Activated CD4-positive, alpha-beta memory T cell treated with anti-CD3 and anti-CD28 coated beads for 36 hours (primary cell): ENCODE measurements at regions not wholly inside any gene's neighbourhood (a gene's known extent, or its start where the extent isn't known, plus 50 kb on each side); places are given as distances from the start of the nearest gene placed in this dataset.

Experiments used
- CTCF ChIA-PET: fragments of 350-600 bp; sonication (Branson Sonifier 250); formaldehyde crosslinking; loops from one replicate; lab custom pipeline; 2021; ENCODE audit warnings: antibody characterized with exemption, inconsistent platforms; lab: Charles Lee
- POLR2A ChIA-PET: fragments of 350-600 bp; sonication (Branson Sonifier 250); formaldehyde crosslinking; loops from one replicate; lab custom pipeline; 2021; ENCODE audit warnings: antibody characterized with exemption; lab: Charles Lee
- DNase-seq: peaks from one replicate; pipeline ENCODE4 v3.0.0-alpha.2; 2020
- H3K27ac Mint-ChIP-seq: one replicate; pipeline ENCODE4 v1.8.0; 2021; ENCODE audit warnings: mixed read lengths
- H3K27me3 Mint-ChIP-seq: one replicate; pipeline ENCODE4 v1.8.0; 2021; ENCODE audit warnings: mixed read lengths
- H3K36me3 Mint-ChIP-seq: one replicate; pipeline ENCODE4 v1.8.0; 2021; ENCODE audit warnings: mixed read lengths
- H3K4me1 Mint-ChIP-seq: one replicate; pipeline ENCODE4 v1.8.0; 2021; ENCODE audit warnings: low read depth, mixed read lengths
- H3K4me3 Mint-ChIP-seq: one replicate; pipeline ENCODE4 v1.8.0; 2021; ENCODE audit warnings: mild to moderate bottlenecking, mixed read lengths
- H3K9me3 Mint-ChIP-seq: one replicate; pipeline ENCODE4 v1.8.0; 2021; ENCODE audit warnings: mixed read lengths
- intact Hi-C: fragments of 100-400 bp; cut with micrococcal nuclease; formaldehyde crosslinking; loops from one replicate; pipeline ENCODE4 v1.15.1; 2023

DNA sequence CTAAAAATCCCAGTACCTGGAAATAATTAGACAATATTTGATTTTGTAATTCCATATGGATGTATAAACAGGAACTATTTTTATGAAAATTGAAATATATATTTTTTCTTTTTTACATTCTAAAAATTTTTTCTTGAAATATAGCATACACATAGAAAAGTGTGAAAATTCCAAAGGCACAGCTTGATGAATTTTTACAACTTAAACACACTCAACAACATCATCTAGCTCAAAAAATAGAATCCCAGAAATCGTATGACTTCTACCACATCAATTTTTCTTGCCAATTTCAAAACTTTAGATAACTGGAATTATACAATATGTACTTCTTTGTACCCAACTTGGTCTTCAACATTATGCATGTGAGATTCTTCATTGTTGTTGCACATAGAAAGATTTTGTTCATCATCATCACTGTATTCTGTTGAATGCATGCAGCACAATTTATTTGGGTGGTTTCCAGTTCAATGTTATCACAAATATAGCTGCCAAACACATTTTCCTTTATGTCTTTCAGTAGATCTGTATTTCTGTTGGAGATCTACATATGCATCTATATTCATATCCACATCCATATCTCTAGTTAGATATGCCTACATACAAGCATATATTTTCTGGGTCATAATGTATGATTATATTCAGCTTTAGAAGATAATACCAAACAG, 340.7 kb upstream of the SLIT2 start:
- H3K4me3 Mint-ChIP-seq: no peak overlapping the region
- no peak for DNase-seq
- intact Hi-C loops: no loop called here
- peaks cover 22% of the 10 kb centered on the region for H3K9me3 Mint-ChIP-seq
- CTCF ChIA-PET: no interaction called here
- no peaks in the 10 kb centered on the region for H3K4me1 Mint-ChIP-seq
- H3K36me3 Mint-ChIP-seq: no peaks in the 10 kb centered on the region
- H3K27ac Mint-ChIP-seq: no peak overlapping the region
- H3K27me3 Mint-ChIP-seq: no peaks in the 10 kb centered on the region
- POLR2A ChIA-PET: no interaction called here

DNA sequence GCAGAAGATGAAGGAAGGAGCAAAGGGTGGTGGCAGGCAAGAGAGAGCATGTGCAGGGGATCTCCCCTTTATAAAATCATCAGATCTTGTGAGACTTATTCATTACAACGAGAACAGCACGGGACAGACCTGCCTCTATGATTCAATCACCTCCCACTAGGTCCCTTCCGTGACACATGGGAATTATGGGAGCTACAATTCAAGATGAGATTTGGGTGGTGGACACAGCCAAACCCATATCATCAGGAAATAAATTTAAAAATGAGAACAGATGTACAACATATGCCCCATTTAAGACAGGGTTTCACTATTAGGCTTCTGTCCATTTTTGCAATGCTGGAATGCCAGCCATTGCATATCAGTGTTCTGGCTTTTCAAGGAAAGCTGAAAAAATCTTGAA, 346.7 kb upstream of the SLIT2 start:
- CTCF ChIA-PET: no interaction called here
- Mint-ChIP-seq H3K9me3 (peaks cover 17% of the 10 kb centered on the region), H3K27ac (no peak overlapping the region), H3K36me3 (no peaks in the 10 kb centered on the region), H3K27me3 (no peaks in the 10 kb centered on the region), H3K4me3 (no peak overlapping the region), H3K4me1 (no peaks in the 10 kb centered on the region)
- POLR2A ChIA-PET: no interaction called here
- DNase-seq: no peak
- intact Hi-C loops: no loop called here

DNA sequence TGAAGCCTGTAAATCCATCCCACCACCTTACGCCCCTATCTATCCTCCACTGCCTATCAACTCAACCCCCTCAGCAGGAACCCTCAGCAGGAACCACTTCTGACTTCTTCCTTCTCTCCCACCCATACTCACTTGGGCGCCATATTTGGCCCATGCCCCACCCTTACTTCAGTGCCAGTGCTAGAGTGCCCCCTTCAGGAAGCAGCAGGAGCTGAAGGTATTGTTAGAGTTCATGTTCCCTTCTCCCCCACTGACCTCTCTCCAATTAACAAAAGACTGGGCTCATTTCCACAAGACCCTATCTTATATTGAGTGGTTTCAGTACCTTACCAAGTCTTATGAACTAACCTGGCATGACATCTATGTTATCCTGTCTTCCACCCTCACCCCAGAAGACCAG, 363.1 kb upstream of the SLIT2 start:
- intact Hi-C loops: no loop called here
- ChIA-PET POLR2A (no interaction called here), CTCF (no interaction called here)
- DNase-seq: no peak
- Mint-ChIP-seq H3K4me1 (no peaks in the 10 kb centered on the region), H3K27me3 (no peaks in the 10 kb centered on the region), H3K27ac (no peak overlapping the region), H3K9me3 (peaks cover 17% of the 10 kb centered on the region), H3K36me3 (no peaks in the 10 kb centered on the region), H3K4me3 (no peak overlapping the region)

DNA sequence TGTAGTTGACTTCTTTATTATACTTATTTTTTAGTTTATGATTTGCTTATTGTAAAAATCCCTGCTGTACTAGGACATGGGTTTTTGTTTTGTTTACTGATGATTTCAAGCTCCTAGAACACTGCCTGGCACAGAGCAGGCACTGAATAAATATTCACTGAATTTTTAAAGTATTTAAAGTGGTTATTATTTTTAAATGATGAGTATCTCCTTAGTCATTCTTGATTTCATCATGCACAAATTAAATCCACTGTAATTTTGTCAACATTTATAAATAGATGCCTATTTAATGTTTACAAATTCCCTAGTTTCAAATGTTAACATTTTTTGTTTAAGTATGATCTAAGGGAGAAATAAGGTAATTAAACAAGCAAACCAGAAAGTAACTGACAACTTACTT, 367.9 kb upstream of the SLIT2 start:
- no peak overlapping the region for H3K27ac Mint-ChIP-seq
- H3K4me3 Mint-ChIP-seq: no peak overlapping the region
- no peaks in the 10 kb centered on the region for H3K27me3 Mint-ChIP-seq
- DNase-seq: no peak
- H3K4me1 Mint-ChIP-seq: no peaks in the 10 kb centered on the region
- intact Hi-C loops: no loop called here
- POLR2A ChIA-PET: no interaction called here
- no peaks in the 10 kb centered on the region for H3K36me3 Mint-ChIP-seq
- H3K9me3 Mint-ChIP-seq: peaks cover 13% of the 10 kb centered on the region
- CTCF ChIA-PET: no interaction called here

DNA sequence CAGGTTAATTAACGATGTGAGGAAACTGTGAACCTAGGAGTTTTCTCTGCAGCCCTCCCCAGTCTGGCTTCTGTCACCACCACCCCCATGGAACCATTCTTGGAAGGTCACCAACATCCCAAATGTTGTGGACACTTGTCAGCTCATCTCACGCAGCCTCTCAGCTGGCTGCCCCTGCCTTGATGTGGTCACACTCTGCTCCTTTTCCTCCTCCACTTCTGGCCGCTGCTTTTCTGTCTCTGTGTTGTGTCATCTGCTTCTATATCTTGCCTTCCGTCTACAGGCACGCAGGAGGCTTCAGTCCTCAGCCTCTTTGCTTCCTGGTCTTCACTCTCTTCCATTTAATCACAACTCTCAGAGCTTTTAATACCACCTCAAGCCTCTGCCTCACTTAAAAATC, 371.5 kb upstream of the SLIT2 start:
- POLR2A ChIA-PET: no interaction called here
- no peaks in the 10 kb centered on the region for H3K36me3 Mint-ChIP-seq
- no peak overlapping the region for H3K27ac Mint-ChIP-seq
- no peaks in the 10 kb centered on the region for H3K4me1 Mint-ChIP-seq
- peaks cover 7% of the 10 kb centered on the region for H3K9me3 Mint-ChIP-seq
- H3K27me3 Mint-ChIP-seq: no peaks in the 10 kb centered on the region
- DNase-seq: no peak
- intact Hi-C loops: no loop called here
- no peak overlapping the region for H3K4me3 Mint-ChIP-seq
- CTCF ChIA-PET: no interaction called here

DNA sequence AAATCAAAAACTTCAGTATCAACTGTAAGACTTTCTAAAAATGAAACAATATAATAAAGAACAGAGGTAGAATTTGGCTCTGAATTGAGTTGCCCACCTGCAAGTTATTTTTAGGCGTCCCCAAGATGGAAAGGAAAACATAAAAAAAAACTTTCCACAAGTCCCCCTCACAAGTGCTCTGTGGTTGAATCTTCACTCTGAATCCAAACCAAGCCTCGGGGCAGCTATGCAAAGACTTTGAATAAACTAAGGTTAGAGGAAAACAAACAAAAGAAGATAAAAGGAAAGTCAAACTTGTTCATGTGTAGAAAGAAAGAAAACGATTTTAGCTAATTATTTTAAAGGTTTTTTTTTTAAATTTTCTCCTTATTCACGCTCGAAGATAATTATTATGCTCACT, 372.4 kb upstream of the SLIT2 start:
- Mint-ChIP-seq H3K36me3 (no peaks in the 10 kb centered on the region), H3K4me3 (no peak overlapping the region), H3K4me1 (no peaks in the 10 kb centered on the region), H3K27ac (no peak overlapping the region), H3K9me3 (peaks cover 7% of the 10 kb centered on the region), H3K27me3 (no peaks in the 10 kb centered on the region)
- ChIA-PET POLR2A (interaction anchor here (0.7 kb wide), 1 partner anchor 831 kb away, joined by 4 read pairs; no protein-coding TSS in a partner anchor), CTCF (no interaction called here)
- no peak for DNase-seq
- intact Hi-C loops: no loop called here

DNA sequence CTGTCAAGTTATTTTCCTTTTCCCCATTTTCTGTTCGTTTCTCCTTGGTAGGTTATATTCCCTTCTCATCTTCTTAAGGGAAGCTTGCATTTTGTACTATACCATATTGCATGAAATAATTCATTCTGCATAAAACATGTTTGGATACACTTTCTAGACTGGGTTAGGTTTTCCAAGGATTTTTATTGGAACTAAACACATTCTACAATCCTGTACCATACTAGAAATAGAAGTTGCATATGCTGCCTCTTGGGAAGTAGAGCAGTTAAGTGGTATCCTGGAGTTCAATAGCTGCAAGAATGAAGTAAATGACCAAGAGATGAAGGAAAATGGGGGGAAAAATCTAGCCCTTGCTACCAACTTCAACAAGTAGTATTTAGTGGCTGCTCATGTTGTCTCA, 393.7 kb upstream of the SLIT2 start:
- no peak overlapping the region for H3K27ac Mint-ChIP-seq
- CTCF ChIA-PET: no interaction called here

DNA sequence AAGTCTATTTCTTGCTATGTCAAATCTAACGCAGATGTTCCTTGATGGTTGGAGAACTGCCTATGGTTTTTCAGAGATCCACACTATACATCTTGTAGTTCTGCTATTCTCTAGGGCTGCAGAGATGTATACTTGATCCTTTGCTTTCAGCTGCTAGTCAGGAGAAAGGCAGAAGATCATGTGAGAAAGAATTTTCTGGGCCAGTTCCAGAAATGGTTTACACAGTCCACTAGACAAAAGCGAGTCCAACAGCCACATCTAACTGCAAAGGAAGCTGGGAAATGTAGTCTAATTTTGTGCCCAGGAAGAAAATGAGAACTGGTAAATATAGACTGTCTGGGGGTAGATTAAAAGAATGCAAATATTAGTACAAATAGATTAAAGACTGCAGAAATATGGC, 394.3 kb upstream of the SLIT2 start:
- DNase-seq: no peak
- no peak overlapping the region for H3K27ac Mint-ChIP-seq
- POLR2A ChIA-PET: no interaction called here
- no peaks in the 10 kb centered on the region for H3K4me1 Mint-ChIP-seq
- intact Hi-C loops: no loop called here
- no peak overlapping the region for H3K4me3 Mint-ChIP-seq
- CTCF ChIA-PET: no interaction called here
- peaks cover 16% of the 10 kb centered on the region for H3K9me3 Mint-ChIP-seq
- H3K27me3 Mint-ChIP-seq: no peaks in the 10 kb centered on the region
- no peaks in the 10 kb centered on the region for H3K36me3 Mint-ChIP-seq

More for the DNA sequence above, 393.7 kb upstream of the SLIT2 start:
- DNase-seq: no peak
- H3K9me3 Mint-ChIP-seq: peaks cover 16% of the 10 kb centered on the region
- POLR2A ChIA-PET: no interaction called here
- no peaks in the 10 kb centered on the region for H3K27me3 Mint-ChIP-seq
- intact Hi-C loops: no loop called here
- no peaks in the 10 kb centered on the region for H3K36me3 Mint-ChIP-seq
- no peaks in the 10 kb centered on the region for H3K4me1 Mint-ChIP-seq
- H3K4me3 Mint-ChIP-seq: no peak overlapping the region

DNA sequence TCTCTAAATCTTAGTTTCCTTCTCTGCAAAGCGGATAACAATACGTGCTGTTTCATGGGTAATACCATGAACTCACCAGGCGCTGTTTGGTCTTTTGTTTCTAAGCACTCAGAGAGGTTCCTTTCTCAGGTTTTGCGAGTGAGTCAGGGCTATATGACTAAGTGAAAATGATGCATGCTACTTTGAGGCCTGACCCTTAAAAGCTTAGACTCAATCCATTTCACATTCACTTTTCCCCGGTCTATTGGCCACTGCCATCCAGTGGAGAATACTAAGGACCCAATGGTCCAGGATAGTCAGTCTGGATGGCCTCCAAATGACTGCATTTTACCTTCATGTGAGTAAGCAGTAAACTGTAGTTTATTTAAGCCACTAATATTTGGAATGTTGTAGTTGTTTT, 400.8 kb upstream of the SLIT2 start:
- H3K27ac Mint-ChIP-seq: no peak overlapping the region
- no peak overlapping the region for H3K4me3 Mint-ChIP-seq
- peaks cover 6% of the 10 kb centered on the region for H3K9me3 Mint-ChIP-seq
- no peak for DNase-seq
- no peaks in the 10 kb centered on the region for H3K4me1 Mint-ChIP-seq
- ChIA-PET POLR2A (no interaction called here), CTCF (no interaction called here)
- intact Hi-C loops: no loop called here
- H3K27me3 Mint-ChIP-seq: no peaks in the 10 kb centered on the region
- H3K36me3 Mint-ChIP-seq: no peaks in the 10 kb centered on the region

DNA sequence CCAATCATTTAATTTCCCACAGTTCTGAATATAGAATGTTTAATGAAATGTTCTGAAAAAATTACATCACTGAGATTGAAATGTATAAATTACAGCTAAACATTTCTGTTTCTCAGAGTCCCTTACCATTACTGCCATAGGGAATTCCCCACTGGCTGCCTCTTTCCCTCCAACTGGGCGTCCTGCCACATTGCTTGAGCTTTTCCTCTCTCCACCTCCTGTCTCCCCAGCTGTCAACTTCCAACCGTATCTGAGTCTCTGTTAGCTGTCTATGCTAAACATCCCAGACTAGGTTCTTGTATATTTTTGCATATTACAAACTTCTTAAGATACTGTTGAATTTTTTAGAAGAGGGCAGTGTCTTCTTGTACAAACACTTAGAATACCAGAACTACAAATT, 407.3 kb upstream of the SLIT2 start:
- ChIA-PET POLR2A (no interaction called here), CTCF (no interaction called here)
- intact Hi-C loops: no loop called here
- Mint-ChIP-seq H3K27ac (no peak overlapping the region), H3K9me3 (peaks cover 4% of the 10 kb centered on the region), H3K4me3 (no peak overlapping the region), H3K4me1 (no peaks in the 10 kb centered on the region), H3K36me3 (no peaks in the 10 kb centered on the region), H3K27me3 (no peaks in the 10 kb centered on the region)
- DNase-seq: no peak

DNA sequence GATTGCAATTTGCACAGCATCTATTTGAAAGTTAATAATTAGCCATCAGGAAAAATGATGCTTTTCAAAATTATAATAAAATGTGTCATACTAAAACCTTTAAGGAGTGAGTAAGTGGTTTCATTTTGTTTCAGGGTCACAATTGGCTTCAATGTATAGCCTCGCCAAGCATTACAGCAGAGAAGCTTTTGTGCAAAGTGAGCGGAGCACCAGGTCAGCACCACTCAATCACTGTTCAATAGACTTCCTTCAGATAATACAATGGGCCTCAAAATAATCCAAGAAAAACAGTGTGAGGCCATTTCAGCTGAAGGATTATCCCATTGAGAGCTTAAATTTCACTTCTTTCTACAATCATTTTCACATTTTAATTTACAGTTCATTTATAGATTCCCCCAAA, 409.2 kb upstream of the SLIT2 start:
- Mint-ChIP-seq H3K9me3 (peaks cover 5% of the 10 kb centered on the region), H3K36me3 (no peaks in the 10 kb centered on the region), H3K4me3 (no peak overlapping the region), H3K27ac (no peak overlapping the region), H3K4me1 (no peaks in the 10 kb centered on the region), H3K27me3 (no peaks in the 10 kb centered on the region)
- POLR2A ChIA-PET: no interaction called here
- intact Hi-C loops: no loop called here
- CTCF ChIA-PET: no interaction called here
- no peak for DNase-seq

DNA sequence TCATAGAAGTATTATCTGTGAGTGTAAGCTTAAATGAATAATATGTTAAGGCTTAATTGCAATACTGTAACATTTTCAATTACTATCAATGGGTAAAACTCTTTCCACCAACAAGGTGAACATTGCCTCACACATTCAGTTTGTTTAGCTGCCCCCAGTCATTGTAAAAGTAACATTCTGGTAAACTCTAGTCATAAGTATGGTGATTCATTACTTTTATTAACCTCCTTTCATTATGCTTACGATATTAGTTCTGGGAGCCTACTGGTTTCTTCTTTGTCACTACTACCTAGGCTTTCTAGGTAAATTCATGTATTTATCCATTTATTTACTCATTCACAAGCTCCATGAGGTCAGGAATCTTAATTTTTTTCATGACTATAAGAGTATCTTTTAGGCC, 412.8 kb upstream of the SLIT2 start:
- DNase-seq: no peak

DNA sequence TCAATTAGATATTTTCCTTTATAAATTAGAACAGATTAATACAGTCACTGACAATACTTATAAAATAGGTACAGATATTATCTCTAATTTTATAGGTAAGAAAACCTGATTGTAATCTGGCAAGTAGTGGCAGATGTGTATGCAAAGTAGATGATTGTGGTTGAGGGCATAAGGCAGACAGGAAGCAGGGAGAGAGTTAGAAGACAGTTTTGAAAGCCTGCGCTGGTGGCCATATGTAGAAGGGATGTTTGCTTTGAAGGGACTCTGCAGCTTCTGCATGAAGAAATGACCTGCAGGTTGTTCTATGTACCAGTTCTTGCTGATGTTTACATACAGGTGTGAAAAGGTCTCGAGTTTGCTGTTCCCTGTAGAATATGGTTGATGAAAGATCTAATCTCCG, 416.3 kb upstream of the SLIT2 start:
- ChIA-PET POLR2A (no interaction called here), CTCF (no interaction called here)
- no peak overlapping the region for H3K27ac Mint-ChIP-seq
- no peaks in the 10 kb centered on the region for H3K27me3 Mint-ChIP-seq
- intact Hi-C loops: no loop called here
- H3K36me3 Mint-ChIP-seq: no peaks in the 10 kb centered on the region
- no peak for DNase-seq
- H3K4me3 Mint-ChIP-seq: no peak overlapping the region
- H3K9me3 Mint-ChIP-seq: peaks cover 5% of the 10 kb centered on the region
- no peaks in the 10 kb centered on the region for H3K4me1 Mint-ChIP-seq

More for the DNA sequence above, 412.8 kb upstream of the SLIT2 start:
- Mint-ChIP-seq H3K9me3 (peaks cover 5% of the 10 kb centered on the region), H3K4me1 (no peaks in the 10 kb centered on the region), H3K27me3 (no peaks in the 10 kb centered on the region), H3K36me3 (no peaks in the 10 kb centered on the region), H3K4me3 (no peak overlapping the region), H3K27ac (no peak overlapping the region)
- CTCF ChIA-PET: no interaction called here
- POLR2A ChIA-PET: no interaction called here
- intact Hi-C loops: no loop called here
